ENCODE measurements at regions not wholly inside any gene's neighbourhood (a gene's known extent, or its start where the extent isn't known, plus 50 kb on each side); places are given as distances from the start of the nearest gene placed in this dataset.

- WGBS, 3 donors = 55 to 61% (median 57%) methylated on average over 10 of the region's 10 CpGs
- H3K4me3 ChIP-seq = no peak overlapping the region
- intact Hi-C loops (cut with DNase I) = no loop called here
- no peaks in the 10 kb centered on the region for H3K36me3 ChIP-seq
- H3K9me3 ChIP-seq = no peaks in the 10 kb centered on the region
- no peak for TF ChIP-seq POLR2A (IDR thresholded peaks at IDR 0.05)
- no peak for TF ChIP-seq CTCF (IDR thresholded peaks at IDR 0.05)
- TF ChIP-seq EP300 (IDR thresholded peaks at IDR 0.05) = no peak
- no peaks in the 10 kb centered on the region for H3K4me1 ChIP-seq (ENCODE audit: insufficient read depth)
- DNase-seq = no peak
- no peak overlapping the region for H3K27ac ChIP-seq
- H3K27me3 ChIP-seq = no peaks in the 10 kb centered on the region
Observed at GRCh38 chr2:157932480-157933159, 56.5 kb upstream of the ACVR1 start.

GRCh38 chr2:157931542-157931941 lies 55.4 kb upstream of the ACVR1 start:
- H3K4me1 ChIP-seq (ENCODE audit: insufficient read depth) = no peaks in the 10 kb centered on the region
- no peak overlapping the region for H3K4me3 ChIP-seq
- H3K27ac ChIP-seq = no peak overlapping the region
- no peak for TF ChIP-seq EP300 (IDR thresholded peaks at IDR 0.05)
- TF ChIP-seq POLR2A (IDR thresholded peaks at IDR 0.05) = no peak
- TF ChIP-seq CTCF (IDR thresholded peaks at IDR 0.05) = no peak
- H3K36me3 ChIP-seq = no peaks in the 10 kb centered on the region
- no peak for DNase-seq
- 11 to 37% (median 34%) methylated on average over 1 of the region's 1 CpG for WGBS, 3 donors
- no peaks in the 10 kb centered on the region for H3K9me3 ChIP-seq
- H3K27me3 ChIP-seq = no peaks in the 10 kb centered on the region
- intact Hi-C loops (cut with DNase I) = no loop called here

DNA sequence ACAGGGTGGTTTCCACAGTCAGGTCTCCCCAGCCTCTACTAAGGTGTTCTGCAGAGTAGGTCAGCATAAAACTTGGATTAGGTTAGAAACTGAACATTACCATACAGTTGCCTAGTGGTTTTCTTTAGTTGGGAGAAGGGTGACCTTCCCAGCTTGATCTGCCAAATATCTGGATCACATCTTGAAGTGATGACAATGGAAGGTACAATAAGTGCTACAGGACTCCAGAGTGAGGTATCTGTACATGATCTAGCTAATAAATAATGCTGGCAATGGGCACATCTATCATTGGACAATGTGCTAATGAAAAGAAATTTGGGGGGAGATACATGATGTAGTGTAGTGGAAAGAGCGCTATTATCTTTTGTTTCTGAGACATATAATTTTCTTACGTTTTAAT lies 54.6 kb upstream of the ACVR1 start:
- intact Hi-C loops (cut with DNase I) = no loop called here
- no peak overlapping the region for H3K27ac ChIP-seq
- H3K36me3 ChIP-seq = no peaks in the 10 kb centered on the region
- H3K9me3 ChIP-seq = no peaks in the 10 kb centered on the region
- H3K4me3 ChIP-seq = no peak overlapping the region
- no peaks in the 10 kb centered on the region for H3K4me1 ChIP-seq (ENCODE audit: insufficient read depth)
- WGBS, 3 donors = 49 to 71% (median 71%) methylated on average over 2 of the region's 2 CpGs
- no peak for TF ChIP-seq EP300 (IDR thresholded peaks at IDR 0.05)
- TF ChIP-seq POLR2A (IDR thresholded peaks at IDR 0.05) = no peak
- TF ChIP-seq CTCF (IDR thresholded peaks at IDR 0.05) = no peak
- H3K27me3 ChIP-seq = no peaks in the 10 kb centered on the region
- no peak for DNase-seq

DNA sequence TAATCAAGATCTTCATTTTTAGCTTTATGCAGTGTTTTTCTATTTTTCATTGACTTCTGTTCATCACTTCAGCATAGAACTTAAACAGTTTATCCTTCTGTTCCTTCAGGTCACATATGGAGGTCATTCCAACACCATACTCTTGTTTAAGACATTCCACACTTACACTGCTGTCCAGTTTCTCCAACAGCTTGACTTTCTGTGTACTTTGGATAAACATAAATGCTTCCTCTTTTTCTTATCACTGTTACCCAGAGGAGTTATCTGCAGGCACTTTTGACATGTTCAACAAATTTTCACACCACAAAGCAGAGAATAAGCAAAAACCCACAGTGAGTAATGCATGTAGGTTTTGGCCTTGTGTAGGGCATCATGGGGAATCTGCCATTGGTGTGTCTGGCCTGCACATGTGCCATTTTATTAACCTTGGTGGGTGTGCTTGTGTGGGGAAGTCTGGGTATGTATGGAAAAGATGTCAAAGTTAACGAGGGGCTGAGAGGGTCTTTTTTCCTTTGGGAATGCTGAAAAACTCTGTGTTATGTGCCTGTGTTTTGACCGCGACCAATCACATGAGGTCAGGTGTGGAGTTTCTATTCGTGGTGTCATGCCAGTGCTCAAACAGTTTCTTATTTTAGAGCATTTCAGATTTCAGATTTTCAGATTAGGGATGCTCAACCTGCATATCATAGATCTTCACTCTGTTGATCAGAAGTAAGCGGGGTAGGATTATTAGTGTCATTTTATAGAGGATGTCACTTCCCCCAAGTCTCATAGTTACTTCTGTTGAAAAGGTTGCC lies 53.9 kb upstream of the ACVR1 start:
- no peak overlapping the region for H3K4me3 ChIP-seq
- intact Hi-C loops (cut with DNase I) = no loop called here
- 82 to 83% (median 83%) methylated on average over 5 of the region's 5 CpGs for WGBS, 3 donors
- H3K27ac ChIP-seq = no peak overlapping the region
- TF ChIP-seq EP300 (IDR thresholded peaks at IDR 0.05) (no peak), POLR2A (IDR thresholded peaks at IDR 0.05) (no peak), CTCF (IDR thresholded peaks at IDR 0.05) (no peak)
- no peaks in the 10 kb centered on the region for H3K9me3 ChIP-seq
- no peaks in the 10 kb centered on the region for H3K36me3 ChIP-seq
- H3K4me1 ChIP-seq (ENCODE audit: insufficient read depth) = no peaks in the 10 kb centered on the region
- DNase-seq = no peak
- H3K27me3 ChIP-seq = no peaks in the 10 kb centered on the region
